ENCODE measurements at regions not wholly inside any gene's neighbourhood (a gene's known extent, or its start where the extent isn't known, plus 50 kb on each side); places are given as distances from the start of the nearest gene placed in this dataset.
"Not testable (repeated sequence)": the region's sequence is repeated elsewhere in the genome, so short reads cannot be mapped to it uniquely, and the experiment has no call there.

DNA sequence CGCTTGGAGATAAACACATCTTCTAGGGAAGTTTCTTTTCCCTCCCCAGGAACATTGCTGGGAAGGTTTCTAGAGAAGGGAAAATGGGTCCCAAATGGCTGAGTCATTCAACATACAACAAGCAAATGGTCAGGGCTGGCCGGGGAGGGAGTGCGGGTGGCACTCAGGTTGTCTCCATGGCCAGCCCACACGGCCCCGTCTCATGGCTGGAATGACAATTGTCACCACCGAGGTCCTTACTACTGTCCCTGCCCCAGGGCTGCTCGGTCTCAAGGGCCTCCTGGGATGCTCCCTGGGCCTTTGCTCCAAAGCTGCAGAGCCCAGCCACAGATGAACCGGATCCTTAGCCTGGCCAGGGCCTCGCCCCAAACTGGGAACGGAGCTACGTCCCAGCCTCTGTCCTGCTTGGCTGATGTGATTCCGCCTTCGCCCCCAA is 121.9 kb downstream of the FGF18 start:
- no peak for DNase-seq (ENCODE audit: extremely low read depth in 1 of 2, low read depth in 1 of 2)

DNA sequence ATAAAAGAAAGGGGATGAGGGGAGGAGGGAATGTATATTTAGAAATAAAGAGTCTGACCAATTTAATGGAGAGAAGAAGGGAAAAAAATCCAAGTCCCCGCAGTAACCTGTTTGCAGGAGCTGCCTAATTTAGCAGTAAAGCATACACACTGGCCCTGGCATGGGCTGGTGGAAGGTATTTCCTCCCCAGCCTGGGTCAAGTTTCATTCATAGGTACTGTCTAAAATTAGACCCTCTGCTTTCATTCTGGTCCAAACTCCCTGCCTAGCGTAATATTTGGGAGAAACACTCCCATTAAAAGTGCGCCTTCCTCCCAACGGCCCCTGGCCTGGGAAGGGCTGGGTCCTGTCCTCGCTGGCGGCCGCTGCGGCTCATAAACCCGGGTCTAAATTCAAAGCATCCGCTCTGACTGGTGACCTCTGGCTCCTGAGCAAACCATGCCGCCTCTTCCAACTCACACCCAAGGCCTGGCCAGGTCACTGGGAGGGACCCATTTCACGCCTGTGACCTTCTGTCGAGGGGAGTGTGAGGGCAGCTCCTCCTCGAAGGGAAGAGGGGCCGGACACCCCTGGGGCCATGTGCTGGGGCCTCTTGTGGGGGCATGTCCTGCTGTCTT is 123.2 kb downstream of the FGF18 start:
- DNase-seq (ENCODE audit: extremely low read depth in 1 of 2, low read depth in 1 of 2) = no peak

DNA sequence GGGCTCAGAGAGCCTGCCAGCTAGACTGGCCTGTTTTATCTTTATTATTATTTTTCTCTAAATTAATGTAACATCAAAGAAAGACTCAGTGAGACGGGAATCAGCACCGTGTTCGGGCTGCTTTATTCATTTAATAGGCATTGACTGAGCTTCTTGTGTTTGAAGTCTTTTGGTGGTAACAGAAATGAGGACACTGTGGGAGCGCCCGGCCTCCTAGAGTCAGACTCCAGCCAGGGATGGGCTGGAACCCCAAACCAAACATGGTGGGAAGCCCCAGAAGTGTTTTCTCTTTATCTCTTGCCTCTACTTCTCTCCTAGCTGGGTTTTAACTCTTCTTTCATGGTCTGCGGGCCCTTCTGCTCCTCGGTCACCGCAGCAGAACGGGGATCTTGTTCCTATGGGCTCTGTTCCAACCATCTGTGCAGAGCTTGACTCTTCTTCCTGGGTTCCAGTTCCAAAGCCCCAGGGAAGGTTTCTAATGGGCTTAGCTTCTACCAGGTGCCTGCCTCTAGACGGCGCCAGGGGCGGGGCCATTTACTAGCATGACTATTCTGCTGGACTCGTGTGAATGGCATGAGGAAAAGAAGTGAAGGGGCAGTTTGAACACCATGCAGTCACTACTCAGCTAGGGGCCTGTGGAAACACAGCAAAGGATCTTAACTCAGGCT is 123.8 kb downstream of the FGF18 start:
- DNase-seq (ENCODE audit: extremely low read depth in 1 of 2, low read depth in 1 of 2) = no peak

DNA sequence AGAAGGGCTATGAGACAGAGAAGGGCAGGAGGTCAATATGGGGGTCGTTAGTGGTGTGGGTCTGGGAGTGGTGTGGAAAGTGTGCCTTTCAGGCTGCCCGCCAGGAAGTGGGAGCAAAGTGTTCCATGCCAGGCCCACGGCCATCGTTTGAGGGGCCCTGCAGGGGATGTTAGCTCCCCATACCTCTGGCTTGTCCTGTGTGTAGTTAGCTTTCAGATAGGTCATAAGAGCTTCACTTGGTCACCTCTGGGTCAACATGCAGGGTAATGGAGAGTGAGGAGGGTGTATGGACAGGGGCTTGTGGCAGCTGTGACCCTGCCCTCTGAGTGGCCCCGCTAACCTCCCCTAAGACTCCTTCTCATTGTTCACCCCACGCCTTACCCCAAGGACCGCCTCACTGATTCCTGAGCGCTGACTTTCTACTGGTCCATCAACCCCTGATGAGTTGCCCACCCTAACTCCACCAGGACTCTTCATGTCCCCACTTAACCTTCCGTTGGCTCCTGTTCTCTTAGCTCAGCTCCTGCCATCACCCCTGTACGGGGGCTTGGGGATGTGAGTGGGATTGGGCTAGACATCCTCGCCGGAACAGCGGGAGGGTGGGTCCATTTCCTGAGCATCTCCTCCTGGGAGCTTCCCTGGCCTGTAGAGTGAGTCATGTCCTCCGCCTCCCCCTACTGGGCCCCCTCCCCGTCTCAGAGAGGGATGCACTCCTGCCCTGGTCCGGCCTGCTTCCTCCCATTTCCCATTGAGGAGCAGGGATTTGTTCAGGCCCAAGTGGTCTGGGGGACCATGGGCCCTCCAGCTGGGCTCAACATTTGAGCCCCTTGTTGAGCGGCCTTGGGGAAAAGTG is 125.7 kb downstream of the FGF18 start:
- DNase-seq (ENCODE audit: extremely low read depth in 1 of 2, low read depth in 1 of 2) = no peak

DNA sequence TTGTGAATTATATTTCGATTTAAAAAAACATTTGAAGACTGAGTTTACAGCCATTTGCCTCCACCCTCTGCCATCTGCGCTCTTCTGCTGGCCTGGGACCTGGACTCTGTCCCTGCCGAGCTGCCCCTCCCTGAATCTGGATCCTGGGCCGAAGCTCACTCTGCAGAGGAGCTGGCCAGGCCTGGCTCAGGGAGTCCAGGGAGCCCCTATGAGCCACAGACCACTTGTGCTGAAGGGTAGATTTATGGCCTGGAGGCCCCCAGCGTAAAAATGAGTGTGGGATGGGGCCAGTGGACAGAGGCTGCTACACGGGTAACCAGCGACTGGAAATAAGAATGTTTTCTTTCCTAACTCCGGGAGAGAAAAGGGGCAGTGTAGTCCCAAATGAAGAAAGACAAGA is 129.8 kb downstream of the FGF18 start:
- no peak for DNase-seq (ENCODE audit: extremely low read depth in 1 of 2, low read depth in 1 of 2)

DNA sequence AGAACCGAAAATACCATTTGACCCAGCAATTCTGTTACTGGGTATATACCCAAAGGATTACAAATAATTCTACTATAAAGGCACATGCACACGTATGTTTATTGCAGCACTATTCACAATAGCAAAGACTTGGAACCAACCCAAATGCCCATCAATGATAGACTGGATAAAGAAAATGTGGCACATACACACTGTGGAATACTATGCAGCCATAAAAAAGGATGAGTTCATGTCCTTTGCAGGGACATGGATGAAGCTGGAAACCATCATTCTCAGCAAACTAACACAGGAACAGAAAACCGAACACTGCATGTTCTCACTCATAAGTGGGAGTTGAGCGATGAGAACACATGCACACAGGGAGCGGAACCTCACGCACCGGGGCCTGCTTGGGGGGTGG is 134.4 kb downstream of the FGF18 start:
- not testable (repeated sequence) for DNase-seq (ENCODE audit: extremely low read depth in 1 of 2, low read depth in 1 of 2)

DNA sequence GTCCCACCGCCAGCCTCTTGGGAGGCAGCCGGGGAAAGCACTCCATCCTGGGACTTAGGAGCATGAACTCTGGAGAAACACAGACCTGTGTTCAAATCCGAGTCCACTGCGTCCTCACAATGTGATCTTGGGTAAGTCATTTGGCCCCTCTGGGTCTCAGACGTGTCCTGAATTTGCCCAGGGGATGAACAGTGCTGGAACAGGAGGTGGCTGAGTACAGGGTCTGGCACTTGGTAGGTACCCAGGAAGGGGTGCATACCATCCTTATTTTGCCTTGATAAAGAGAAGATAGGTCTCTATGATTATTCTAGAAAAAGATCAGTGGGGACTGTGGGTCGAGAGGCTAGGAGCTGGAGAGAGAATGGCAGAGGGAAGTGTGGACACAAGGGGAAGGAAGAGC is 135.7 kb downstream of the FGF18 start:
- DNase-seq (ENCODE audit: extremely low read depth in 1 of 2, low read depth in 1 of 2) = no peak

DNA sequence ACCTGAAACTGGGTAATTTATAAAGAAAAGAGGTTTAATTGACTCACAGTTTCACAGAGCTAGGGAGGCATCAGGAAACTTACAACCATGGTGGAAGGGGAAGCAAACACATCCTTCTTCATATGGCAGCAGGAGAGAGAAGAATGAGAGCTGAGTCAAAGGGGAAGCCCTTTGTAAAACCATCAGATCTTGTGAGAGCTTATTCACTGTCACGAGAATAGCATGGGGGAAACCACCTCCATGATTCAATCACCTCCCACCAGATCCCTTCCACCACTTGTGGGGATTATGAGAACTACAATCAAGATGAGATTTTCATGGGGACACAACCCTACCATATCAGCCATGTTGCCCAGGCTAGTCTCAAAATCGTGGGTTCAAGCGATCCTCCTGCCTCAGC is 143.4 kb downstream of the FGF18 start:
- peak in 1 of 2 donors; percentile 11 for DNase-seq (ENCODE audit: extremely low read depth in 1 of 2, low read depth in 1 of 2)

DNA sequence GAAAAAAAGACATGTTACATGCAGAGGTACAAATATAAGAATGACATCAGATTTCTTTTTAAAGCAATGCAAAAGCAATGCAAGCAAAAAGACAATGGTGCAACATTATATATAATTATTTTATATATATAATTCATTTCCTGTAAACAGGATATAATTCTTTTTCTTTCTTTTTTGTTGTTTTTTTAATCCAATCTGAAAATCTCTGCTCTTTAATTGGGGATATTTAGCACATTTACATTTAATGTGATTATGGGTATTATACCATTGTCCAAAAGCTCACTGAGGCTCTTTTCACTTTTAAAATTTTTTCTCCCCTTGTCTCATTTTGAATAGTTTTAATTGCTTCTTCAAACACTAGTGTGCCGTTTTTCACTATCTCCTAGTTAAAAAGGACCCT is 148.9 kb downstream of the FGF18 start:
- DNase-seq (ENCODE audit: extremely low read depth in 1 of 2, low read depth in 1 of 2) = no peak

DNA sequence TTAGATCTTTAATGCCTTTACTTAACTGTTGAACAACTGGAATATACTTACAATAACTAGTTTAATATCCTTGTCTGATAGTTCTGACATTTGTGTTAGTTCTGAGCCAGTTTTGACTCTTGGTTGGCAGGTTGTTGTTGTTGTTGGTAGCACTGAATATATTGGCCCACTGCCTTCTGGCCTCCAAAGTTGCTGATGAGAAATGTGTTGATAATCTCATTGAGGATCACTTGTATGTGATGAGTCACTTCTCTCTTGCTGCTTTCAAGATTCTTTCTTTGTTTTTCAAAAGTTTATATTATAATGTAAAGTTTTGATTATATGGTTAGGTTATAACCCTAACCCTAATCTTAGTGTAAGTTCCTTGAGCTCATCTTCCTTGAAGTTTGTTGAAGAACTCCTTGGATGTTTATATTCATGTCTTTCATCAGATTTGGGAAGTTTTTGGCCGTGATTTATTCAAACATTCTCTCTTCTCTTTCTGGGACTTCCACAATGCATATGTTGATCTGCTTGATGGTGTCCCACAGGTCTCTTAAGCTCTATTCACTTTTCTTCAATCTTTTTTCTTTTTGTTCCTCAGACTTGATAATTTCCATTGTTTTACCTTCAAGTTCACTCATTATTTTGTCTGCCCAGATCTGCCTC is 149.7 kb downstream of the FGF18 start:
- no peak for DNase-seq (ENCODE audit: extremely low read depth in 1 of 2, low read depth in 1 of 2)

DNA sequence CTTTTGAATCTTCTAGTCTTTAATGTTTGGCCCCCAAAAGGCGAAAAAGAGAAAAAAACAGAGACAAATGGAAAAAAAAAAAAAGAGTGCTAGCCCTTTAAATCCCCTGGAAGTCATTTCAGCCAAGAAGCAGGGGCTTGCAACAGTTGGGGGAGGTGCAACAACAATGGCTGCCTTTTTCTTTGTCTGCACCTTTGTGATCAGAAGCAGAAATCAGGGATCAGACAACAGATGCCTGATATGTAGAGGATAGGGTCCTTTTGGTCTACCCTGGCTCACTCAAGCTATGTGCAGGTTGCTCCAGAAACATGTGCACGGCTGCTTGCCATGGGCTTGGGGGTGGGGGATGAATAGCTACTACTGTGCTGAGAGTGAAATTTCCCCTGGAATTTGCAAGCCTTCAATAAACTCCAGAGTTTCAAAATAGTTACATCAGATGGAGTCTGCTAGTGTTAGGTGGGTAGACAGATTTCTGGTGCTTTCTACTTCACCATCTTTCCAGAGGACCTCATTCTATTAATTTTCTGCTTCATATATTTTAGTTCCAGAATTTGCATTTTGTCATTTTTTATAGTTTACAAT is 150.9 kb downstream of the FGF18 start:
- no peak for DNase-seq (ENCODE audit: extremely low read depth in 1 of 2, low read depth in 1 of 2)

DNA sequence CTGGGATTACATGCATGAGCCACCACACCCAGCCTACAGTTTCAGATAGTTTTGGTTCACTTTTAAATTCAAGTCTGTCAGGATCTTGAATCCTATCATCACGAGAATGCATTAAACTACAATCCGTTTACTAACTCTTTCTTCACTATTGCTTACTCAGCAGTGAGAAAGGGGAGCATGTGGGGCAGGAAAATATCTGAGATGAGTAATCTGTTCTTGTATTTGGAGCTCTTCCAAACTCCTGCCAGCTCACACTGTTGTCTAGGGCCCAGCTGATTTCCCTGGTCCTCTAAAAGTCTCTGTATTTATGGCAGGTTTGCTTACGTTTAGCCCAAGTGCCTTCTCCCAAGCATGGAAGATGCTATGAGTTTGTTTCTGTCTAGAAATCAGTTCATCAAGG is 152.2 kb downstream of the FGF18 start:
- no peak for DNase-seq (ENCODE audit: extremely low read depth in 1 of 2, low read depth in 1 of 2)

DNA sequence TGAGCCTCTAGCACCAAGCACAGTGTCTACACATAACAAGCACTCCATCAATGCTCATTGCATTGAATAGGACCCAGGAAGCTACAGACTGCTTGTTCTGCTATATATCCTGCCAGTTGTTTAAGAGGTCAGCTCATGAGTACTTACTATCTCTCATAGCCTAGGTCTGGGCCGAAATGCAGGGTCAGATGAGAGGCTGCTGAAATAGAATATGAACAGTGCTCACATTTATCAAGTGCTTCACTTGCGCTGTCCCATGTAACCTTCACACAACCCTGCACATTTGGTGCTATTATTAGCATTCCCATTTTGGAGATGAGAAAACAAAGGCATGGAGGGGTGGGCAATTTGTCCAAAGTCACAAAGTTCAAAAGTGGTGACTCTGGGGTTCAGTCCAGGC is 153.6 kb downstream of the FGF18 start:
- no peak for DNase-seq (ENCODE audit: extremely low read depth in 1 of 2, low read depth in 1 of 2)

DNA sequence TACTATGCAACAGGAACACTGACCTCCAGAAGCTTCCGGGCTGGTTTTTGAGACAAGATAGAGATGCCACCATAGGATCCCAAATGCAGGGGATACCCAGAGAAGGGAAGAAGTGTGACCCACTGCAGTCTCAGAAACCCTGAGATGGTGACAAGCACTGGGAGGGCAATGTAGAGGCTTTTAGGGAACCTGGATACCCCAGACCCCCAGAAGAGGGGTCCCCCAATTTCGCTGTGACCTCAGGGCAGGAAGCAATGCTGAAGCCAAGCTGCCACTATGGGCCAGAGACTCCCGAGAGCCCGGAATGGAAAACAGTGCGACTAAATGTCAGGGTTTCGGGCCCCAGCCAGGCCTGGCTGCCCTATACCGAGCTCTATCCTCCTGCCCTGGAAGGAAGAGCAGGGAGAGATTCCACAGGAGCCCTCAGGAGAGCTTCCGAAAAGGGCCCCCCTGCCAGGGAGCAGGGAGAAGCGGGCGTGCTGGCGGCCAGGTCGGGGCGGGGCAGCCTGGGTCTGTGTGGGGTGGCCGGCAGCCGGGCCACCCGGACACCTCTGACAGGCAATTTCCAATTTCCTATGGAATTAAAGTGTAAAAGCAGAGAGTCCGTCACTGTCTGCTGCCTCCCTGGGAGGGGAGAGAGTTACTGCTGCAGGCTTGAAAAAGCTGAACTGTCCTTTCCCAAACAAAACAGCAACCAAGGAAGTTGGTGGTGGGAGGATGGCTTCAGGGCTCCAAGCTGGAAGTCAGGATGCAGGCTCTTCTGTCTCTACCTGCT is 154.2 kb downstream of the FGF18 start:
- no peak for DNase-seq (ENCODE audit: extremely low read depth in 1 of 2, low read depth in 1 of 2)

DNA sequence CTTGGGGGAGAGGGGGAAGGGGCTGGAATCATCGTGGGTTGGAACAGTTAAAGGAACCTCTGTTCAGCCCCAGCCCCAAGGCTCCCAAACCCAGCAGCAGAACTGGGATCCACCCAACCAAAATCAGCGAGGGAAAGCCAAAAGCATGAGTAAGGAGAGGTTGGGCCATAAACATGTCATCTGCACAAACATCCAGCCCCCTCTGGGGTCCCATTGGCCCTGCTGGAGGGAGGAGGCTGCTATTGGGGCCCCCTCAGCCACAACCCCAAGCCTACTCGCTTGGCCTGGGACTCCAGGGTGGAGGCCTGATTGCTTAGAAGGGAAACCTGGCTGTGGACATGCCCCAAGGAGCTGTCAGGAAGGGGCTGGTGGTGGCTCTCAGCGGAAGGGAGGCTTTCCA is 154.9 kb downstream of the FGF18 start:
- DNase-seq (ENCODE audit: extremely low read depth in 1 of 2, low read depth in 1 of 2) = no peak

DNA sequence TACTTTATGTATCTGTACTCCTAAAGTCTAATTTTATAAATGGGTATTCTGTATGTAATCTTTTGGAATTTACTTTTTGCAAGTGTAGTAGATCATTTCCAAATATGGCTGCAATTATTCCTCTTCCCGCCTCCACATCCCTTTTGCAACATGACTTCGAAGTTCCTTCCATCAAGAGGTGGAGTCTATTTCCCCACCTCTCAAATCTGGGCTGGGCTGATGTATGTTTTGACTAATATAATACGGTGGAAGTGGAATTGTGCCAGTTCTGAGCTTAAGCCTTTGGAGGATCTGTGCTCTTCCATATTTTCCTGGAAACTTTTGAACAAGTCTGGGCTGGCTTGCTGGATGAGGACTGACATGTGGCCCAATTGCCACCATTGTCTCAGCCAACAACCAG is 155.9 kb downstream of the FGF18 start:
- DNase-seq (ENCODE audit: extremely low read depth in 1 of 2, low read depth in 1 of 2) = no peak

DNA sequence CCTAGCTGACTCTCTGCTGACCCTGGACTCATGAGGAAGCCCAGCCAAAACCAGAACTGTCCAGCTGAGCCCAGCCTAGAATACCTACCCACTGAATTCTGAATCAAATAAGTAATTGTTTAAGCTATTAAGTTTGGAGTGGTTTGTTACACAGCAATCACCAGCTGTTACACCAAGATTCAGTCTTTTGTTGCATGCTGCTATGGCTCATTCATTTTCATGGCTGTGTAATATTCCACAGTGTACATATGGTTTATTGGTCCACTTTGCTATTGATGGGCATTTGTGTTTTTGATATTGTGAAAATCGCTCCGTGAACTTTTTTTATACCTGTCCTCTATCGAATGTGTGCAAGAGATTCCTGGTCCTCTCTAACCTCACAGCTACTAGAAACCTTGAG is 156.4 kb downstream of the FGF18 start:
- DNase-seq (ENCODE audit: extremely low read depth in 1 of 2, low read depth in 1 of 2) = no peak

DNA sequence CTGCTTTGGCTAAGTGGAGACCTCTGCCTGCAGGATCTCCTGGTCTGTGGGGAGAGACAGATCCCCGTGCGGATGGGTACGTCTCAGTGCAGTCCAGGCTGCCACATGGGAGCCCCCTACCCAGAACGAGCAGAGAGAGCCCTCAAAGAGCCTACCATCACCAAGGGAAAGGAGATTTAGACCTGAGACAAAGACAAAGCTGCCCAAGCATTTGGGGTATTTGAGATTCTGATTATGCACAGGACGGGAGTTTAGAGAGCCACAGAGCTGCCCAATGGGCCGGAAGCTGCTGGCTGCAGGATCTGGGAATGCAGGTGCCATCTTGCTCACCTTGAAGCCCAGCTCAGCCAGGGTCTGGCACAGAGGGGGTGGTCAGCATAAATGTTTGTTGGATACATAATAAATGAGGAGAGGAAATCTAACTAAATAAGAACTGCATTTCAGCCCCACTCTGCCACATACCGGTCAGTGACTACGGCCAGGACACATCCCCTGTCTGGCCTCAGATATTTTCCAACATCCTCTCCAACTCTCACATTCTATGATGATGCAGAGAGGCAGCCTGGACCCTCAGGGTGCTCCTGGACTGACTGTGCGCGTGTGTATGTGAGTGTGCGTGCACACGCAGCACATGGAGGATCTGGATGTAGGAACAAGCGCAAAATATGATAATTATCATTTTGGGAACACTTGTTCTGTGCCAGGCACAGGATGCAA is 157.8 kb downstream of the FGF18 start:
- no peak for DNase-seq (ENCODE audit: extremely low read depth in 1 of 2, low read depth in 1 of 2)

DNA sequence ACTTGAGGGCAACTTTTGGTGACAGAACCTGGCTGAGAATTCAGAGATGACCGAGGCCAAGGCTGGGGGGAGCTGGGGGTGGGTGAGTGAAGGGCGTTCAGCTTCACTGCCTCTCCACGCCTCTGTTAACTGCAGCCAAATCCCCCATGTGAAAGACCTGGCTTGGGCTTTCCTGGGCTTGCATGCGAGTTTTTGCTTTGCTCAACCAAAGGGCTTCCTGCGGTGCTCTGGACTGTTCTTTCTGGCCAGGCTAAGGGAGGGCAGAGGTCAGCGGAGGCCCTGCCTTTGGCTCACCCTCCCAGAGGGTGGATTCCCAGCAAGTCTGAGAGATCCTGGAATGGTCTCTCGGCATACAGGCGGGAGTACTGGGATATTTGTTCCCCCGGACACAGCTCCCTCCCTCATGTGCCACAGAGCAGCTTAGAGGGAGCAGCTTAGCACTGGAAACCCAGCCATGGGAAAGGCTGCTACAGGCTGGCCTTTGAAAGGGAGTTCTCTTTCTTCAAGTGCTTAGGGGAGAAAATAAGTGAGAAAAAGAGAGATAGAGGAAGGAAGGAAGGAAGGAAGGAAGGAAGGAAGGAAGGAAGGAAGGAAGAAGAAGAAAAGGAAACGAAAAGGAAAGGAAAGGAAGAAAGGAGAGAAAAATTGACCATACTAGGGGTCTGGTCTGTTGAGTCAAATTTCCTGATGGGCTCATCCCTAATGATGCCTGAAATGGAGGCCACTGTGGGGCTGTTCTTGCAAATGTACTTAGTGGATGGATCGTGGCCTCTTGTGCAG is 158.8 kb downstream of the FGF18 start:
- DNase-seq (ENCODE audit: extremely low read depth in 1 of 2, low read depth in 1 of 2) = no peak

Measured in stimulated activated CD8-positive, alpha-beta memory T cell treated with anti-CD3 and anti-CD28 coated beads, Interleukin-7, amount 100 ng/mL, for 48 hours (primary cell).